HG03280 (cell line): ENCODE measurements at regions not wholly inside any gene's neighbourhood (a gene's known extent, or its start where the extent isn't known, plus 50 kb on each side); places are given as distances from the start of the nearest gene placed in this dataset.
"Not testable (repeated sequence)": the region's sequence is repeated elsewhere in the genome, so short reads cannot be mapped to it uniquely, and the experiment has no call there.

ENCODE experiments used
- ATAC-seq: cut with Tn5 transposase; IDR thresholded peaks from one replicate; pipeline ENCODE4 v1.9.1; 2021; ENCODE audit warnings: mild to moderate bottlenecking, moderate library complexity; ENCODE audit not compliant: unreplicated experiment

- ATAC-seq, result no peak
These were observed 159.2 kb upstream of the WWC1 start for GRCh38 chr5:168132241-168132641.

- ATAC-seq, result peak; percentile 98
These were observed 155.5 kb upstream of the WWC1 start for GRCh38 chr5:168135897-168136296.

GRCh38 chr5:168136340-168136739 is 155.1 kb upstream of the WWC1 start:
- peak; percentile 22 for ATAC-seq

GRCh38 chr5:168137265-168137664 is 154.2 kb upstream of the WWC1 start:
- ATAC-seq, result no peak

- no peak for ATAC-seq
These were observed 151.2 kb upstream of the WWC1 start for GRCh38 chr5:168140241-168140640.

GRCh38 chr5:168142402-168142801 is 149.0 kb upstream of the WWC1 start:
- no peak for ATAC-seq

- ATAC-seq, result not testable (repeated sequence)
These were observed 147.9 kb upstream of the WWC1 start for GRCh38 chr5:168143521-168143920.

GRCh38 chr5:168147106-168147505 is 144.3 kb upstream of the WWC1 start:
- no peak for ATAC-seq

GRCh38 chr5:168147568-168148360 is 143.7 kb upstream of the WWC1 start:
- no peak for ATAC-seq

- no peak for ATAC-seq
These were observed 140.4 kb upstream of the WWC1 start for GRCh38 chr5:168151041-168151440.

GRCh38 chr5:168152660-168153059 is 138.8 kb upstream of the WWC1 start:
- peak; percentile 68 for ATAC-seq

GRCh38 chr5:168153263-168153875 is 138.1 kb upstream of the WWC1 start:
- ATAC-seq, result no peak

GRCh38 chr5:168153876-168154270 is 137.6 kb upstream of the WWC1 start:
- no peak for ATAC-seq

- ATAC-seq, result no peak
These were observed 135.9 kb upstream of the WWC1 start for GRCh38 chr5:168155585-168155984.

GRCh38 chr5:168156170-168156569 is 135.3 kb upstream of the WWC1 start:
- no peak for ATAC-seq

GRCh38 chr5:168157141-168157540 is 134.3 kb upstream of the WWC1 start:
- no peak for ATAC-seq

- ATAC-seq, result peak; percentile 85
These were observed 132.0 kb upstream of the WWC1 start for GRCh38 chr5:168159425-168159824.

GRCh38 chr5:168162464-168162863 is 129.0 kb upstream of the WWC1 start:
- ATAC-seq, result no peak

GRCh38 chr5:168163966-168164365 is 127.5 kb upstream of the WWC1 start:
- ATAC-seq, result no peak

GRCh38 chr5:168165221-168165914 is 126.1 kb upstream of the WWC1 start:
- ATAC-seq, result no peak

GRCh38 chr5:168165977-168166376 is 125.5 kb upstream of the WWC1 start:
- ATAC-seq, result no peak

- ATAC-seq, result no peak
These were observed 124.1 kb upstream of the WWC1 start for GRCh38 chr5:168167338-168167737.
